ENCODE measurements at regions not wholly inside any gene's neighbourhood (a gene's known extent, or its start where the extent isn't known, plus 50 kb on each side); places are given as distances from the start of the nearest gene placed in this dataset.
A peak's percentile ranks its signal among the peaks of the same experiment; 100 is the strongest.

DNA sequence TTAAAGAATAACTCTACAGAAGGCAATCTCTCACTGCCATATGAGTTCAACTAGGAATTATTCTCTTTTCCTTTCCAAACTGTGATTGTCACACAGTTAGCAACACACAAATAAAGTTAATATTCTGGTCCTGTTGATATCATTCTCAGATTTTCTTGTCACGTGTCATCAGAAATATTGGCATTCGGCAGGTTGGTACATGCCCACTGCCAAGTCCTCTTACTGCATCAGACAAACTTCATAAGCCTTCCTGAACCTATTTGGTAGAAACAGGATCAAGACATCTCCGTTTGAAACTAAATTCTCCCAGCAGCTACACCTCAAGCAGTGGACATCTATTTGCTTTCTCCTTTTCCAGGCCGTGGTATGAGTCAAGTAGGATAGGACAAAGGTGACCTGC, 177.9 kb upstream of the SOX2 start:
- DNase-seq (ENCODE audit: low read depth) = no peak

DNA sequence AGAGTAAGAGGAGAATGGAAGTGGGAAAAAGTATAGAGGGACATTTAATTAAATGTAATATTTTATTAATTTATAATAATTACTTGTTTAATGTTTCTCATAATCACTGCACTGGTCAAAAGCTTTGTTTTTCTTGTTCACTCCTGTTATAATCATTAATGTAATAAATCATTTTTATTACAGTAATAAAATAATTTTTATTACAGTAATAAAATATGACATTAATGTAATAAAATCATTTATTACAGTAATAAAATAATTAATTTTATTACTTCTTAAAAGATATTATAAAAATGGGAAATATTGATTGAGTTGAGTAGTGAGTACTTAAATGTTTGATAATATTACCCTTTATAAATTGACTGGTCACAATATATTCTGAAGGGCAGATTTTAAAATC, 181.1 kb upstream of the SOX2 start:
- no peak for DNase-seq (ENCODE audit: low read depth)

DNA sequence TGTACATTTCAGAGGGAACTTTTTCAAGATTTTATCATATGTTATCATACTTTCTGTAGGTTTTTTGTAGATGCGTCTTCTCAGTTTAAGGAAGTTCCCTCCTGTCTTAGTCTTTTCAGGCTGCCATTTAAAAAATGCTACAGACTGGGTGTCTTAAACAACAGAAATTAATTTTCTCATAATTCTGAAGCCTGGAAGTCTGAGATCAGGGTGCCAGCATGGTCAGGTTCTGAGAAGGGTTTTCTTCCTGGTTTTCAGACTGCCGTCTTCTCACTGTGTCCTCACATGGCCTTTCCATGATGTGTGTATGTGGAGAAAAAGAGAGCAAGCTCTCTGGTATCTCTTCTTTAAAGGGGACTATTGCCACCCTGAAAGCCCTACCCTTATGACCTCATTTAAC, 189.9 kb upstream of the SOX2 start:
- DNase-seq (ENCODE audit: low read depth) = no peak

DNA sequence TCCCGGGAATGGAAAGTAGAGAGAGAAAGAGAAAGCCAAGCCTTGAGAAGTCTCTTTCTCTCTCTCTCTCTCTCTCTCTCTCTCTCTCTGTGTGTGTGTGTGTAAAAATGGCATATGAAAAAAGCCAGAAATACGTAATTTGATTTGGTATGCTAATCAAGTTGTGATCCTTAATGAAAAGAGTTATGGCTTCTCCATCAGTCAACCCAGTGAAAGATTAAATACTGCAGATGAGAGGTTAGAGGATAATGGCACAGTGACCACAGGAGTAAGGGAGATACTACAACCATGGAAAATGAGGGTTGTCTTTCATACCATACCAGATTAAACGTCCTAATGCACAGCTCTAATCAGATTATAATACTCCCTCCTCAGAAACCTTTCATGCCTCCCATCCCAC, 193.5 kb upstream of the SOX2 start:
- no peak for DNase-seq (ENCODE audit: low read depth)

DNA sequence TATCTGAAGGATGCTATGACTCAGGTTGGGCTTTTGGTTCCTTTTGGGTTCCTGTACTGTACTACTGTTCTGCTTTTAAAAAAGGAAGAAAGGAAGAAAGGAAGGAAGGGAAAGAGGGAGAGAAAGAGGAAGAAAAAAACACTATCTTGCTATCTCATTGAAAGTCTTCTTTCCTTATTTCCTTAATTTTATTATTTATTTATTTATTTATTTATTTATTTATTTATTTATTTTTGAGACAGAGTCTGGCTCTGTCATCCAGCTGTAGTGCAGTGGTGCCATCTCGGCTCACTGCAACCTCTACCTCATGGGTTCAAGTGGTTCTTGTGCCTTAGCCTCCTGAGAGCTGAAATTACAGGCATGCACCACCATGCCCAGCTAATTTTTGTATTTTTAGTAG, 198.9 kb upstream of the SOX2 start:
- no peak for DNase-seq (ENCODE audit: low read depth)

DNA sequence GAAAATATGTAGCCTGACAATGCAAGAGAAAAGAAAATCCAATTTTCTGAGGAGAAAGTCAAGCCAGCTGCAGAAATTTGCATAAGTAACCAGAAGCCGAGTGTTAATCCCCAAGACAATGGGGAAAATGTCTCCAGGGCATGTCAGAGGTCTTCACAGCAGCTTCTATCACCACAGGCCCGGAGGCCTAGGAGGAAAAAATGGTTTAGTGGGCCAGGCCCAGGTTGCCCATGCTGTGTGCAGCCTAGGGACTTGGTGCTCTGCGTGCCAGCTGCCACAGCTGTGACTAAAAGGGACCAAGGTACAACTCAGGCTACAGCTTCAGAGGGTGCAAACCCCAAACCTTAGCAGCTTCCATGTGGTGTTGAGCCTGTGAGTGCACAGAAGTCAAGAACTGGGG, 201.2 kb upstream of the SOX2 start:
- DNase-seq (ENCODE audit: low read depth) = no peak

DNA sequence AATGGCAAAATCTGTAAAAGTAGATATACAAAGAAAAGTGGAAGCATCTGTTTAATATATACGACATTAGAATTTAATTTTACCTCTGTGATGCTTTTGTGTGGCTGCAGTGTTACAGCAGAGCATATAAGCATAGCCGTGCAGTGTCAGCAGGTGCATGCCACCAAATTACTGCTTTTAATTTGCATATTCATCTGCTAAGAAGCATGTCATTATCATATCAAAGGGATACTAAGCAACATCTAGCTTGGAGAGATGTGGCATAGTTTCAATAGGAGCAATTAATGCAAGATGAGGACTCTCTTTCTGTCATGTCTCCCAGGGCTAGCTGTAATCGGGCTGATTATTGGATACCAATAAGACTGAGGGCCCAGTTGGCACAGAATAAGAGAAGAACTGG, 214.4 kb upstream of the SOX2 start:
- DNase-seq (ENCODE audit: low read depth) = no peak

DNA sequence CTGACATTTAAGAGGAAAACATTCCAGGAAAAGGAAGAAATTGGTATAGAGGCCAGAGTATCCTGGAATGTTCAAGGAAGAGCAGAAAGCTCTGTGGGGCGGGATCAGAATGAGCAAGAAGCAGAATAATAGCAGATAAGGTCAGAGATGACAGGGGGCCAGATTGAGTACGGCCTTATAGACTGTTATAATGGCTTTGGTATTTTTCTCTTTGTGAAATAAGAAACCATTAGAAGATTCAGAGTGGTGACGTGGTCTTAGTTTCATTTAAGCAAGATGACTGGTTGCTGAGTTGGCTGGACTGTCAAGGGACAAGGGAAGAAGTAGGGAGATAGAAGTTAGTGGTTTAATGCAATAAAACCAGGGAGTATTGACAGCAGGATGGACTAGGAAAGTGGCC, 218.3 kb upstream of the SOX2 start:
- DNase-seq (ENCODE audit: low read depth) = no peak

DNA sequence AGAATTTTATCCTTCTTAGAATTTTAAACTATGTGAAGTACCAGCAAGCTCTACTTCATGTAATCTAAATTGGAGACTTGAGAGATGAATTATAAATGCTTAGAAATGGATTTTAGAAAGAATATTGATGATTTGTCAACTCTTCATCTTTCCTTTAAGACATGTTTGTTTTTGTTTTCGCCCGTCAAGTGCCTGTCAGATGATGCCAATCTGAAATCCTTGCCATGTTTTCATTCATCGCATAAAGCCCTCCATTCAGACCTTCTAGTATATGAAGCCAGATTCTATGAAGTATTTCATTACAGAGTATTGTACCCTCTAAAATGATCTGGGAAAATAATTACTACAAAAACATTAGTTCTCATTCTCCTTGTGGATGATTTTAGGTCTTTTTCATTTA, 223.2 kb upstream of the SOX2 start:
- DNase-seq (ENCODE audit: low read depth) = no peak

DNA sequence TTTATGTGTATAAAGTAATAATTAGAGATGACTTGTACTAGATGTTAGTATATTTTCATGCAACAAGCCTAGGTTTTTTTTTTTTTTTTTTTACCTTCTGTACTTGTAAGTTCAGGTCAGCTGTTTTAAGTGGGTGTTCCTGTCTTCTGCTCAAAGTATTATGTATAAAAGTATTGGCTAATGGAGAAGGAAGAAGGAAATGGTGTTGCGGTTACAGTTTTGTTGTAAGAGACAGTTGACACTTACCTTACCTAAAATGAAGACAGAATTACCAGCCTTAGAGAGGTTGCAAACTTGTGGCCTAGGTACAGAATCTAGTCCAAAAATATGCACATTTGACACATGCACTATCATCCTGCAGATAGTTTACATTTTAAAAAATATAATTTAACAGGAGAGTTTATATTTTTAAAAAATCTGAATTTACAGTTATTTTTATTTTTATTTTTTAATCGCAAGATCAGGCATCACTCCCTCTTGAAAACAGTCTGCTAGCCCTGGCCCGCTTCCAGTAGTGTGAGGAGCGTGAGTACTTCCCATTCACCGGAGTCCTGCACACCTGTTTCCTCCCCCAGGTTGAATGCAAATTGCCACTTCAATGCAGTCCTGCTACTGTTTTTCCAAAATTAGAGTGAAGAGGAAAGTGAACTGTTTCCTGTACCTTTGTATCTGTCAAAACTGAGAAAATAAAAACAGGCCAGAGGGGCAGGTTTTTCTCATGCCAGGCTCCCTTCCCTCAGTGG, 224.3 kb upstream of the SOX2 start:
- no peak for DNase-seq (ENCODE audit: low read depth)

DNA sequence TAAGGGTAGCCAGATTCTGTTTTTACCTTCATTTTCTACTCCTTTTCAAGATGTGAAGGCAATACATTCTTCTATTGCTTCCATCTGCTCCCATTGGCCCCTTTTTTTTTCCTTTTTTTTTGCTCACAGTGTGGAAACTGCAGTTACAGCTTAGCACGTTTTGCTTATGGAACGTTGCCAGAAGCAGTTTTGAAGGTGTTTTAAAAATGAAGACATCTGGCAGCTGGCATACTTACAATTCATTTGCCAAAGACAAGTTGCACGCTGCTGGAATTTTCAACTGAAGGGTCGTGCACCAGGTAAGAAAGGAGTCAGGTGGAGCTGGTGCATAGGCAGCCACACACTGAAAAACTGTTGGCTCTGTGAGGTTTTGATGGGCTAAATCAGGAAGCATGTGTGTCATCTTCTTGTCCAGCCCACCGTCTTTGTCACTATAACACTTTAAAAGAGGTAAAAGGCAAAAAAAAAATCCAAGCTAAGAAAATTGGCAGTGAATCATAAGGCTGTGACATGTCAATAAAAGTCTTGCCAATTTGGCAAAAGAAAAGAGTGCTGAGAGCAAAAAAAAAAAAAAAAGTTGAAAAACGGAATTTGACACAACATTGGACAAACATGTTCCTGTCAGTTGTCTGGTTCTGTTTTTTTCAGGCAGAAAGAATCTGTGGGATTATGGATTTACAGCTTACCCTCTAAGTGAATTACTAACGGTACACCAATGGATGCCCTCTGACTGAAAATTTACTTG, 225.4 kb upstream of the SOX2 start:
- DNase-seq (ENCODE audit: low read depth) = no peak

DNA sequence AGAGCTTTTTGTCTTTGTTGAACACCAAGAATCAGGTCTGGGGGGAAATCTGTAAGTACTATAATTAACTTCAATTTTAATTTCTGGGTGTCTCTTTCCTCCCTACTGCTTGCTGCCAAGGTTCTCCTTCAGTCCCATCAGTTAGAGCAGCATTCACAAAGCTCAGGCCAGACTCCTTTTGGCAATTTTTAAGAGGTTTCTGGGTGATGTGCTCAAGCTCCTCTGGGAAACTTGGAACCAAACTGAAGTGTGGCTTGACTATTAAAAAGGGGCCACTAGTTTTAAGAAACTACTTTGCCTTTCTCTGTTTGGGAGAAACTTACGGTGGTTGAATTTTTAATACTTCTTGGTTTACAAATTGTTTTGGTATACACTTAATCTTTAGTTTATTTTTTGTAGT, 227.7 kb upstream of the SOX2 start:
- no peak for DNase-seq (ENCODE audit: low read depth)

DNA sequence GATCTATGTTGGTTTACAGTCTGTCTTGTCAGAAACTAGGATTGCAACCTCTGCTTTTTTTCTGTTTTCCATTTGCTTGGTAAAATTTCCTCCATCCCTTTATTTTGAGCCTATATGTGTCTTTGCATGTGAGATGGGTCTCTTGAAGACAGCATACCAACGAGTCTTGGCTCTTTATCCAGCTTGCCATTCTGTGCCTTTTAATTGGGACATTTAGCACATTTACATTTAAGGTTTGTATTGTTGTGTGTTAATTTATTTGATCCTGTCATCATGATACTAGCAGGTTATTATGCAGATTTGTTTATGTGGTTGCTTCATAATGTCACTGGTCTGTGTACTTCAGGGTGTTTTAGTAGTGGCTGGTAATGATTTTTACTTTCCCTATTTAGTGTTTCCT, 236.6 kb upstream of the SOX2 start:
- peak; percentile 1 for DNase-seq (ENCODE audit: low read depth)

DNA sequence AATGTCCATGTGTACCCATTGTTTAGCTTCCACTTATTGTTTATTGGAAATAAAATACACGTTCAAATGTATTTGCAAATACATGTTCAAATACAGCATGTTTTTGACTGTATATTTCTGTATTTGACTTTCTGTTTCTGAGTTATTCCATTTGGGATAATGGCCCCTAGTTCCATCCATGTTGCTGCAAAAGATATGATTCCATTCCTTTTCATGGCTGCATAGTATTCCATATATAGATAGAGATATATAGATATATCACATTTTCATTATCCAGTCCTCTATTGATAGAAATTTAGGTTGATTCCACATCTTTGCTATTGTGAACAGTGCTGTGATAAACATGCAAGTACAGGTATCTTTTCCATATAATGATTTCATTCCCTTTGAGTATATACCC, 241.4 kb upstream of the SOX2 start:
- DNase-seq (ENCODE audit: low read depth) = no peak

DNA sequence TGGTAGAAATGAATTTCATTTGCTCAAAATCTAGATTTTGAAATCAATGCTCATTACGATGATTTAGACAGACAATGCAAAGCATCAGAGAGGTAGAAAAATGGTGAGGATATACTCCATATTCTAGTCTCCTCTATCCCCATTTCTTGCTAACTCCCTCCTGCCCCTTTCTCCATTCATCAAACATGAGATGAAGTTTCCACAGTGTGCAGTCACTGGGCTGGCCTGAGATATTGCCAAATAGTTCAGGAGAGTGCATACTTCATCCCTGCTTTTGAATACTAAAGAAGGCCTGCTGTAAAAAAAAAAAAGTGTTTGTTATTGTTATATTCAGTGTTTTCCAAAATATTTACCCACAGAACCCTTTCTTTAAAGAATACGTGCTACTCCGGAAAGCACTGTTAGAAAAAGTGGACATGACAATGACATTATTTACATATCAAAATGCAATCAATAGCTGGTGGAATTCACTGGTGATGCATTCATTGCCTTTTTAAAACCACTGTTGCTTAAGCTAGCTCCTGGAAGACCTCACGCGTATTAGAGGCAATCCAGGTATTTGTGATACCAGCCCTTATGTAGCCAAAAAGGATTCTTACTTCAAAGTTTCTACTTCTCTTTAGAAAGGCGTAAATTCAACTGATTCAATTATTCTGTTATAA, 247.6 kb upstream of the SOX2 start:
- DNase-seq (ENCODE audit: low read depth) = no peak

DNA sequence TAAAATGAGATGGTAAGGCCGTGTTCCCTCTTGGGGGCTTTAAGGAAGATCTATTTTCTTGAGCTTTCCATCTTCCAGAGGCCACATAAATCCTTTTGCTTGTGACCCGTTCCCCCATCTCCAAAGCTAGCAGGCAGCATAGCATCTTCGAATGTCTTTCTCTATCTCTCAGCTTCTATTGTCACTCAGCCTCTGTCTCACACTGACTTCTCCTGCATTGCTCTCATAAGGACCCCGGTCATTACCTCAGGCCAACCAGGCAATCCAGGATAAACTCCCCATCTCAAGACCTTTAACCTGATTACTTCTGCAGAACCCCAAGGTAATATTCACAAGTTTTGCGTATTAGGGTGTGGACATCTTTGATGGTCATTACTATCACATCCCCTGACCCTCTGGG, 250.3 kb upstream of the SOX2 start:
- DNase-seq (ENCODE audit: low read depth) = no peak

DNA sequence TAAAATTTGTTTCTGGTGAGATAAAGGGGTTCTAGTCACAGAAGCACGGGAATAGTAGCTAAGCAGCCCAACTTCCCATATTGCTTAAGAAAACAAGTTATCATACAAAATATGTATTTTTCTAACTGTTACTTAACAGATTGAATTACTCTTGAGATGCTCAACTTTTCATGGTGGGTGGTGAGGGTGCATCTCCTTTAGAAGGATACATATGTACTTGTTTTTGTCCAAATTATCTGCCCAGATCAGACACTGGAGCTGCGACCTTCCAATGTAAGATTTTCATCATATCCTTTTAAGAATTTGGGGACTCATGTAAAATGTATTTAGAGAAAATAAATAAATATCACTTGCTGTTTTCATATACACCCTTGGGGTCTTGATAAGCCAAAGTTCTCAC, 252.2 kb upstream of the SOX2 start:
- no peak for DNase-seq (ENCODE audit: low read depth)

DNA sequence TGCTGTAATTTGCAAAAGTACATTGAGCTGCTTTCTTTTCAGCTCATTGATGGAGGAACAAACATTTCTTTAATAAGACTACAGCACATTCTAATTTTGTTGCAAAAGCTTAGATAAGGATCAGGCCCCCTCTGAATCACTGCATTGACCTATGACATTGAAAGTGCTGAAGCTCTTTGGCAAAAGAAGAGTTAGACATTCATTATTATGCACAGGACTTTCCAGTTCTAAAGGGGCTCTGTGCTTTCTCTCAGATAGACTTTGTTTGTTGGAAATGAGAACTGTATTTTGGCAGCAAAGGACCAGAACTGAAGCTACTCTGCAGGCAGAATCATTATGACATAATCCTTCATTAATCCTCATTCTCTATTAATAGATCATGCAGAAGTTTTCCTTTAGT, 252.9 kb upstream of the SOX2 start:
- no peak for DNase-seq (ENCODE audit: low read depth)

DNA sequence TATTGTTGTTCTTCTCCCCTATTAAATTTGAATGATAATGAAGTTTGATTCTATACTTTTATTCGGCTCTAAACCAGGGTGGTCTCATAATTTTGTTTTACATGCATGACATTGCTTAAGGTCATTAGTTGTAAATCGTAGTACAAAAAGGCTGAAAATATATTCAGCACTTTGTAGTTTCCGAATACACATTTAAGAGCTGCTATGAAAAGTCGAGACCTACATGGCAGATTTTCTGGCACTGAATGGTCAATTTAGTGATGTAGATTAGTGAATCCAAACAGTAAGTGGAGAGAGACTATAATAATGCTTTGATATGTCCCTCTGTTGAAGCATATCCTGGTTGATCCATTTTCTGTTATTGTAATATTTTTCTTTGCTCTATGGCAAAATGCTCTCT, 254.0 kb upstream of the SOX2 start:
- DNase-seq (ENCODE audit: low read depth) = no peak

DNA sequence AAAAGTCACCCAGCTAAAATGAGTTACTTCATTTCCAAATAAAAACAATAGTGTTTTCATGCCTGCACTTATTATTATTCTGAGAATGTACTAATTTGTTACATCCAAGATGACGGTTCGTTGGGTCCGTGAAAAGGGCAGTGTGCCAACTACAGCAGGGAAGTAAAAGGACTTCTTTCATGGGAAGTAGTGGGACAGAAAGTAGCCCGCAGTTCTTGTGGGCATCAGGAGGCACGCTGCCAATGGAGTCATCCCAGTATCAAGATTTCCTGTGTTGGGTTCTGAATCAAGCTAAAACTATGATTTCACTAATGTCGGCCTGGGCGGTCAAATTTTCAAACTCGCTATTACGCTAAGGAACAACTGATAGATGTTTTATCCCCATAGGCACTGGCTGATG, 254.5 kb upstream of the SOX2 start:
- no peak for DNase-seq (ENCODE audit: low read depth)

DNA sequence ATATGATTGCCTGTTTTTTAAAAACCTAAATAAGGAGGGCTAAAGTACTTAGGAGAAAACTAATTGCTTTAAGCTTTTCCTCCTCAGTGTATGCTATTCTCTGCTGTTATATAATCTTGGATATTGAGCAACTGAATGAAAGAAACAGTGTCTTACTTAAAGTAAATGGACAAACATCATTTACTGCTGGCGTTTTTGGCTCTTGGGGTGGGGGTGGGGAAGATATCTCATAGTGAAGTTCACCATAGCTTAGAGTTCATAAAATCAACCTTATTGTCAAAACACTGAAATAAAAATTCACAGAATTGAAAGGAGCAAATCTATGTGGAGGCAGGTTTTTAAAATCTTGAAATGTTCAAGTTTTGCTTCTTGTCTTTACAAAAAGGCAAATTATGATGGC, 256.4 kb upstream of the SOX2 start:
- no peak for DNase-seq (ENCODE audit: low read depth)

DNA sequence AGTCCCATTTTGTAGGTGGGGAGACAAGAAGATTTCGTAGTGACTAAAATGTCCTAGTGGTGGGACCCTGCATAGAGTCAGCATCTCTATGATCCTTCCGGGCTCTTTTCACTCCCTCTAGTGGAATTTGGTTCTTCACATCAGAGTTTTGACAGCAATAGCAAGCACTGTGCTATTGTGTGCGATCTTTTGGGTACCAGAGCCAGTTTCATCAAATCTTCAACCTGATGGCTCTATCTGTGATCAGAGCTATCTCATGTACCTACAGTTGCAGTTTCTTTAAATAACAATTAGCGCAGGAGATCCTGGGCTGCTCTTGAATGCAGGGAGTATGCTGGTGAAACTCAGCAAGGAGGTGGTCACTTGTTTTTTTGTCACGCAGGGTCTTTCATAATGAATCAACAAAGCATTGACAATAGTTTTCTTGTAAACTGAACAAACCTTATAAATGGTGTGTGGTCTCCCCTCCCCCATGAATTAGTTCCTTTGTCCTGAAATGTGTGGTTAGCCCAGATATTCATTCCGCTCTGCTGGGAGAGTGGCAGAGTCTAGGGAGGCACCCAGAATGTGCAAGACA, 257.2 kb upstream of the SOX2 start:
- DNase-seq (ENCODE audit: low read depth) = no peak

DNA sequence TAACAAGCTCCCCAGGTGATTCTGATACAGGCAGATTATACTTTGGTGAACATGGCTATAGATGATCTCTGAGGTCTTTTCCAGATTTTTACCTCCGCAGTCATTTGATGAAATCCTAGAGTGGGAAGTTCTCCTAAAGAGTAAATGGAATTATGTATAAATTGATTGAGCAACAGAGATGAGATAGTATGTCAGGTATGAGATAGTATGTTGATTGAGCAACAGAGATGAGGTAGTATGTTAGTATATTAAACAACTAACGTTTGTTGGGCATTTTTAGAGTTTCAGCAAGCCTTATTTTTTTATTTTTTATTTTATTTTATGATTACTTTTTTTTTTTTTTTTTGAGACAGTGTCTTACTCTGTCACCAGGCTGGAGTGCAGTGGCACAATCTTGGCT, 265.0 kb upstream of the SOX2 start:
- DNase-seq (ENCODE audit: low read depth) = no peak
